GM23248 (cell line): ENCODE measurements at regions not wholly inside any gene's neighbourhood (a gene's known extent, or its start where the extent isn't known, plus 50 kb on each side); places are given as distances from the start of the nearest gene placed in this dataset.

Experiments
- EZH2 ChIP-seq: fragments of 200-600 bp; sonication (generic); IDR thresholded peaks from 2 replicates; pipeline ENCODE4 v1.6.1; 2018; ENCODE audit warnings: antibody characterized with exemption, mild to moderate bottlenecking; ENCODE audit not compliant: insufficient read depth, poor library complexity, severe bottlenecking
- EZH2phosphoT487 ChIP-seq: fragments of 200-600 bp; sonication (generic); IDR thresholded peaks from 2 replicates; pipeline ENCODE4 v1.6.1; 2018; ENCODE audit warnings: antibody characterized with exemption, moderate library complexity, mild to moderate bottlenecking, low read depth; ENCODE audit not compliant: insufficient read depth

DNA sequence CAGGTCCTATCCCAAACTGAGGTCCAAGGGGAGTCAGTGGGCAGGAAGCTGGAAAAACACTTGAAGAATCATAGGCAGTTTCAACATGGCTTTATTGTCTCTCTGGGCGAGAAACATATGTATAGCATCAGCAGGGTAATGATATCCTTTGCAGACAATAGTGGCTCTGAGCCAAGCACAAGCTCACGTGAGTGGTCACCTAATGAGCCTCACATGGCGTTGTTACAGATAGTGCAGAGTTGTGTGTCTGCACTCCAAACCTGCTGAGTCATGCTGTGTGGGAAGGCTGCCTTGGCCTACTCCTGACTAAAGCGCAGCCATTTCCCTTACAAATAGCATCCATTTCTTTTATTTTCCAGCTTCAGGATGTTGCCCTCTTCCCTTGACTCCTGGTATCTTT, 105.2 kb upstream of the SYT1 start:
- TF ChIP-seq EZH2 (no peak), EZH2phosphoT487 (no peak)
